HL-60 (cell line): ENCODE measurements at regions not wholly inside any gene's neighbourhood (a gene's known extent, or its start where the extent isn't known, plus 50 kb on each side); places are given as distances from the start of the nearest gene placed in this dataset.

ENCODE experiments used
- GABPA ChIP-seq: IDR thresholded peaks from 2 replicates; pipeline ENCODE4 v1.6.1; 2012; ENCODE audit warnings: low read depth
- POLR2AphosphoS5 ChIP-seq: IDR thresholded peaks from 2 replicates; pipeline ENCODE4 v1.6.1; 2012; ENCODE audit warnings: low read depth
- SPI1 ChIP-seq: IDR thresholded peaks from 2 replicates; pipeline ENCODE4 v1.6.1; 2012; ENCODE audit warnings: low read depth, mild to moderate bottlenecking, borderline replicate concordance
- TF ChIP-seq, protein P1 (sequence below): IDR thresholded peaks from one replicate; pipeline ENCODE4 v1.5.1; 2011; ENCODE audit warnings: low read length, control low read depth, inconsistent platforms; ENCODE audit not compliant: insufficient read depth
- TF ChIP-seq, protein P2 (sequence below): IDR thresholded peaks from 2 replicates; pipeline ENCODE4 v1.6.1; 2012; ENCODE audit warnings: low read depth; ENCODE audit not compliant: insufficient replicate concordance

DNA sequence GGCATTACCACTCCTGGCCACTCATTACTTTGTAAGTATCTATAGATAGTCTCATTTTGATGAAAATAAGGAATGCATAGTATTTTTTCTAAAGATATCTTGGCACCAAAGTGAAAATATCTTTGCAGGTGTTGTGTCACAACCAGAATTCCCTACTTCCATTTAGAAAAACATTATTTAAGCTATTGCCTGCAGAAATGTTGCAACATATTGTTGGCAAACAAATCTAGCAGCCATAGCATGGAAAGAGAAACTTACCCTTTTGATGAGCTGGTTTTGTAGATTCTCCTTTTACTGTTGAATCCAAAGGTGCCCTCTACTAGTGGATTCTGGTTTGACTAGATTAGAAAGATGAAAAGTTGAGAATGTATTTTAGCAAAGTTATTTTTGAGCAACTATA lies 138.8 kb downstream of the AREG start:
- TF ChIP-seq, protein P1, sequence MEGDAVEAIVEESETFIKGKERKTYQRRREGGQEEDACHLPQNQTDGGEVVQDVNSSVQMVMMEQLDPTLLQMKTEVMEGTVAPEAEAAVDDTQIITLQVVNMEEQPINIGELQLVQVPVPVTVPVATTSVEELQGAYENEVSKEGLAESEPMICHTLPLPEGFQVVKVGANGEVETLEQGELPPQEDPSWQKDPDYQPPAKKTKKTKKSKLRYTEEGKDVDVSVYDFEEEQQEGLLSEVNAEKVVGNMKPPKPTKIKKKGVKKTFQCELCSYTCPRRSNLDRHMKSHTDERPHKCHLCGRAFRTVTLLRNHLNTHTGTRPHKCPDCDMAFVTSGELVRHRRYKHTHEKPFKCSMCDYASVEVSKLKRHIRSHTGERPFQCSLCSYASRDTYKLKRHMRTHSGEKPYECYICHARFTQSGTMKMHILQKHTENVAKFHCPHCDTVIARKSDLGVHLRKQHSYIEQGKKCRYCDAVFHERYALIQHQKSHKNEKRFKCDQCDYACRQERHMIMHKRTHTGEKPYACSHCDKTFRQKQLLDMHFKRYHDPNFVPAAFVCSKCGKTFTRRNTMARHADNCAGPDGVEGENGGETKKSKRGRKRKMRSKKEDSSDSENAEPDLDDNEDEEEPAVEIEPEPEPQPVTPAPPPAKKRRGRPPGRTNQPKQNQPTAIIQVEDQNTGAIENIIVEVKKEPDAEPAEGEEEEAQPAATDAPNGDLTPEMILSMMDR = no peak
- TF ChIP-seq, protein P2, sequence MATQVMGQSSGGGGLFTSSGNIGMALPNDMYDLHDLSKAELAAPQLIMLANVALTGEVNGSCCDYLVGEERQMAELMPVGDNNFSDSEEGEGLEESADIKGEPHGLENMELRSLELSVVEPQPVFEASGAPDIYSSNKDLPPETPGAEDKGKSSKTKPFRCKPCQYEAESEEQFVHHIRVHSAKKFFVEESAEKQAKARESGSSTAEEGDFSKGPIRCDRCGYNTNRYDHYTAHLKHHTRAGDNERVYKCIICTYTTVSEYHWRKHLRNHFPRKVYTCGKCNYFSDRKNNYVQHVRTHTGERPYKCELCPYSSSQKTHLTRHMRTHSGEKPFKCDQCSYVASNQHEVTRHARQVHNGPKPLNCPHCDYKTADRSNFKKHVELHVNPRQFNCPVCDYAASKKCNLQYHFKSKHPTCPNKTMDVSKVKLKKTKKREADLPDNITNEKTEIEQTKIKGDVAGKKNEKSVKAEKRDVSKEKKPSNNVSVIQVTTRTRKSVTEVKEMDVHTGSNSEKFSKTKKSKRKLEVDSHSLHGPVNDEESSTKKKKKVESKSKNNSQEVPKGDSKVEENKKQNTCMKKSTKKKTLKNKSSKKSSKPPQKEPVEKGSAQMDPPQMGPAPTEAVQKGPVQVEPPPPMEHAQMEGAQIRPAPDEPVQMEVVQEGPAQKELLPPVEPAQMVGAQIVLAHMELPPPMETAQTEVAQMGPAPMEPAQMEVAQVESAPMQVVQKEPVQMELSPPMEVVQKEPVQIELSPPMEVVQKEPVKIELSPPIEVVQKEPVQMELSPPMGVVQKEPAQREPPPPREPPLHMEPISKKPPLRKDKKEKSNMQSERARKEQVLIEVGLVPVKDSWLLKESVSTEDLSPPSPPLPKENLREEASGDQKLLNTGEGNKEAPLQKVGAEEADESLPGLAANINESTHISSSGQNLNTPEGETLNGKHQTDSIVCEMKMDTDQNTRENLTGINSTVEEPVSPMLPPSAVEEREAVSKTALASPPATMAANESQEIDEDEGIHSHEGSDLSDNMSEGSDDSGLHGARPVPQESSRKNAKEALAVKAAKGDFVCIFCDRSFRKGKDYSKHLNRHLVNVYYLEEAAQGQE = no peak
- TF ChIP-seq POLR2AphosphoS5 (no peak), GABPA (no peak), SPI1 (no peak)
